Amygdala (tissue), 56 donors: ENCODE measurements at regions not wholly inside any gene's neighbourhood (a gene's known extent, or its start where the extent isn't known, plus 50 kb on each side); places are given as distances from the start of the nearest gene placed in this dataset.
"Not testable (repeated sequence)": the region's sequence is repeated elsewhere in the genome, so short reads cannot be mapped to it uniquely, and the experiment has no call there.

Experiments
- DNase-seq, 56 donors: peaks; one replicate each; lab custom pipeline; 2025; lab: John Stamatoyannopoulos, UW

DNA sequence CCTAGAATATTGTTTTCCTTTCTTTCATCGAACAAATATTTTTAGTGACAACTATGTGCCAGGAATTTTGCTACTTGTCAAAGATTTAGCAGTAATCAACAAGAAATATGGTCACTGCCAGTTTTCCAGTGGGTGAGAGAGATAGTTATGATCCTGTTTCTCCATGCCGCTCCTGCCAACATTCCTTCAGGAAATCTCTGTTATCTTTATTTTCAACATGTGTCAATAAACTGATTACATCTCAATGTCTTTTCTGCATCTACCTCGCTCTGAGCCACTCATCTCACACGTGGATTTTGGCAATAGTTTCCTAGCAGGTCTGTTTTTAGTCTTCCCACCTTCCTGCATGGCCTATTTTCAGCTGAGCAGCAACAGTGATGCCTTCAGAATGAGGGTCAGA, 650.0 kb upstream of the STXBP6 start:
- no peak for DNase-seq

DNA sequence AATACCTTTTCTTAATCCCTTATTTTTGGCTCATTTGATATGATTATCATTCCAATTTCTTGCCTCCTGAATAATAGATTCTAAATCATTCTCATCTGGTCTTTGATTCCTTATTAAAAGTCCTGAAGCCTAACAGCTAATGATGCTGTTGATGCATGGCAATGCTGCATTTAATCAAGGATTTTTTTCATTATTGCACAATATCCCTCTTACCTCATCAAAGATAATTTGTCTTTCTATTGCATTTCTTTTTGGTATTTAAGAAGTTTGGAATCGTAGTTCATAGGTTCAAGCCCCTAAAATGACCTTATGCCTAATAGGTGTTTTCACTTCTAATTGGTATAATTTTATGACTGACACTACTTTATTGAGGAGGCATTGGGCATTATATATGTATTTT, 648.2 kb upstream of the STXBP6 start:
- DNase-seq: no peak

DNA sequence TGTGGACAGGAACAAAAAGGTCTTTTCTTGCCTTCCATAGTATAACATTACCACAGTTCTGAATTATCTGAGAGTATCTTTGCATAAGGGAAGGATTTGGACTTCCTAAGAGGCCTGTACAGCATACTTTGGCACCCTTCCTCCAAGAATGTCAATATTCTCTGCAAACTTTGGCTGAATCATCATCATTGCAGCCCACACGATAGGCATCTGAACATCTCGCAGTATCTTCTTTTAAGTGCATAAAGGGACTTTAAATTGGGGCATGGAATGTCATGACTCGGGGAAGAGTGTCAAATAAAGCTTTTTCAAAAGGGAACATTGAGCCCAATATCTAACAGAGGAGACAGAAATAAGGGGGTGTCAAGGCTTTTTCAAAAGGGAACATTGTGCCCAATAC, 646.2 kb upstream of the STXBP6 start:
- no peak for DNase-seq

DNA sequence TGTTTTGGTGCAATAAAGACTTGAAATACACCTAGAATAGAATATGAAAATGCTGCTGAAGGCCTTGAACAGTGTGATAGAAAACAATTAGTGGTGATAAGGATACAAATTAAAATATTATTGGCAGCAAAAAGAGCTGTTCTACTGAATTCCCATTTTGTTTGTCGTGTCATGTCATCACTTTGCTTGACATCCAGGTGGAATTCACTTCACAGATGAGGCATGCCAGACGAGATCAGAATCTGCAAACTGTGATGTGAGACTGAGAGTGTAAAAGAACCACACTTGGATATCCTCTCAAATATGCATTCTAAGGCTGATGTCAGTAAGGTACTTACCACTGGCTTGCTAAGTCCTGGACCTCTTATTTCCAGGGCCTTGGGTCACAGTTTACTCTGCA, 635.1 kb upstream of the STXBP6 start:
- no peak for DNase-seq

DNA sequence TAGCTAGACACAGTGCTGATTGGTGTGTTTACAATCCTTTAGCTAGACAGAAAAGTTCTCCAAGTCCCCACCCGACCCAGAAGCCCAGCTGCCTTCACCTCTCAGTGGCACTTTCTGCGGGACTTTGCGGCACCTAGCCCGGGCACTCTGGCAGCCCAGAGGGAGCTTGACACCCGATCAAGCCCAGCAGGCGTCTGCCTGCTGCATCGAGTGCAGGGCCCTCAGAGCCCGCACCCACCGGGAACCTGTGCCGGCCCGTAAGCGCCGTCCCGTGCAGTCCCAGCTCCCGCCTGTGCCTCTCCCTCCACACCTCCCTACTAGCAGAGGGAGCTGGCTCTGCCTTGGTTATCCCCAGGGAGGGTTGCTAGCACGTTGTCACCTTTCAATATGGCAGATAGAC, 631.0 kb upstream of the STXBP6 start:
- no peak for DNase-seq

DNA sequence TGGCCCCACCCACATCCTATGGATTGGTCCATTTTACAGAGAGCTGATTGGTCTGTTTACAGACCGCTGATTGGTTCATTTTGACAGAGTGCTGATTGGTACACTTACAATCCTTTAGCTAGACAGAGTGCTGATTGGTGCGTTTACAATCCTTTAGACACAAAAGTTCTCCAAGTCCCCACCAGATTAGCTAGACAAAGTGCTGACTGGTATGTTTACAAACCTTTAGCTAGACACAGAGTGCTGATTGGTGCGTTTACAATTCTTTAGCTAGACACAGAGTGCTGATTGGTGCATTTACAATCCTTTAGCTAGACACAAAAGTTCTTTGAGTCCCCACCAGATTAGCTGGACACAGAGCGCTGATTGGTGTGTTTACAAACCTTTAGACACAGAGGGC, 630.6 kb upstream of the STXBP6 start:
- not testable (repeated sequence) for DNase-seq

DNA sequence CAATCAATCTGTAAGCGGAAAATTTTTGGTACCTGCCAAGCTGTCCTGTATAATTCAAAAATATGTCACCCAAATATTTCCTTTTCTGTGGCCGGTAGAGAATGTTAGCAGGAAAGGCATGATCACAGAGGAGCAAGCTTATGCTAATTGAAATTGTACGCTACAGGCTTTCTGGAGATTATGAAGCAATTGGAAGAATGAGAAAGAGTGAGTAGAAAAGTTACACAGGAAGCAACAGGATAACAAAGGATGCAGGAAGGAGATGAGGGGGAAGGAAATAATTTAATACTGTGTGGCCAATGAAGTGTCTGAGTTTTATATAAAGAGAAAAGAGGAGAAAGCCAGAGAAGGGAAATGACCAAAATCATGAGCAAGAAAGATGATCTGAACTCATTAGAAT, 627.2 kb upstream of the STXBP6 start:
- no peak for DNase-seq

DNA sequence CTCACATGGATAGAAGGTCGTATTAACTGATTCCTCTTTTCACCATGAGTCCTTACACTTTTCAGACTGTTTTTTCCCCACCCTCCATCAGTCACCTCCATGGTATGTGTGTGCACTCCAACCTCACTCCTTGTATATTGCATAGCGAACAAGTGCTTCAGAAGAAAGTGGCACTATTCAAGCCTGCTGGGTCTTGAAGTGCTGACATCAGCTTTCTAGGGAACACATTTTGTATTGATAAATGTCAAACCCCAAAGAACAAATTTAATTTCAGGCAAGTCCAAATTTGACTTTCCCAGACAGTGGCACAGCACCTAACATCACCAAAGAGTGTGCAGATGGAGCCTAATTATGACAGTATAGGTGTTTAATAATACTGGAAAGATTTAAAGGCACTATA, 617.4 kb upstream of the STXBP6 start:
- no peak for DNase-seq

DNA sequence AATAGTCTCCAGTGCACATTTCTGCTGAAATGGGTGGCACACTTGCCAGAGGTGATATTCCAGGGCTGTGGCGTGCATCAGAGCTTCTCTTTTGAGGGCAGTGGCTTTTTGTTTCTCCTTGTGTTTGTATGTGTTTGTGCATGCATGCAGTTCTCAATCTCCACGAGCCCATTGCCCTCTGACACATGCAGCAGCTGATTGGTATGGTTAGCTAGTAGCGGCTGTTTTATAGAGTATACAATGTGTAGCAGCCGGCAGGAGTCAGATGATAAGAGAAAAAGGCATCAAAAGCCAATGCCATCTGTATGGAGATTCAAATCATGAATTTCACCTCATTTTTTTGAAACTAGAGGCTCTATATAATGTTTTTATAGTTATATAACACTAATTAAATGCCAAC, 616.9 kb upstream of the STXBP6 start:
- DNase-seq: no peak

DNA sequence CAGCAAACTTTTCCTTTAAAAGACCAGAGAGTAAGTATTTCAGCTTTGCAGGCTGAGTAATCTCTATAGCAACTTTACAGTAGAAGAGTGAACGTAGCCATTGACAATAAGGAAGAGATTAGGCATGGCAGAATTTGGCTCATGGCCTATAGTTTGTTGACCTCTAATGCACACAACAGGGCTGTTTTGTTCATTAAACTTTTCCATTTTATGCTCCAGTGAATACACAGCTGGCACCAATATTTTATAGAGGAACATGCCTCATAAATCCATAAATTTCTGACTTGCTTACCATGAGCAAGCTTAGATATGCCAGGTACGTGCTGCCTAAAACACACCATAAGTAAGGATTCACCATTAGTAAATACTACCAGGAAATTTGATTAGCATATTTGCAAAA, 609.0 kb upstream of the STXBP6 start:
- DNase-seq: no peak

DNA sequence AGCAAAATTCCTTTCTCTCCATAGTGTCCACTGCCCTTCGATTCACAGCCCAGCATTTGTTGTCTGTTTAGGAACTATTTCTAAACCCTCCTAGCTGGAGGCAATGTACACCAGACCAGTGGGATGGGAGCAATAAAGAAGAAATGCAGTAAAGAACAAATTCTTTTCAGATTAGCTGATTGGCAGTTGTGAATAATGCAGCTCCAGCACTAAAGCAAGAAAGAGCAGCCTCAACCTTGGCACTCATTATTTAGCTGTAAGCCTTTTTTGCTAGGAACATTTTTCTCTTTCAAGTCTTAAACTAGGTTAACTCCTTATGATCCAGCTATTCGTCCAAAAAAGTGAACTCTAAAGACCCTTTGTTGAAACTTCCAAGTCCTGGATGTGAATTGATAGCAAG, 580.5 kb upstream of the STXBP6 start:
- no peak for DNase-seq

DNA sequence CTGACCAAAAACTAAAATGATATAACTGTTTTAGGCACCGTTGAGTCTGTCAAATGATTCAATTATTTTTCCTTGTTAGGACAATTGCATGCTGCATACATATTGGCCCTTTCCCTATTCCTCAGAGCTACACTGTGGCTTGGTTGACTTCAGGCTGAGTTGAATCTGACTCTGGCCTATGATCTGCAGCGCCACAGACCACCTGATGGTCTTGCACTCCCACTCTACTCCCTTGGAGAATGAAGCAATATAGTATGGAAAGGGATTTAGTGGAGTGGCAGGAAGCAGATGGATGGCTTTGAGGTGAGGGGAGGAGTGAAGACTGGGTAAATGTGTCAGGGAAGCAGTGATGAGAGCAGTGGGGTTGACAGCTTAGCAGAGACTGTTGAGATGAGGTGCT, 579.0 kb upstream of the STXBP6 start:
- no peak for DNase-seq

DNA sequence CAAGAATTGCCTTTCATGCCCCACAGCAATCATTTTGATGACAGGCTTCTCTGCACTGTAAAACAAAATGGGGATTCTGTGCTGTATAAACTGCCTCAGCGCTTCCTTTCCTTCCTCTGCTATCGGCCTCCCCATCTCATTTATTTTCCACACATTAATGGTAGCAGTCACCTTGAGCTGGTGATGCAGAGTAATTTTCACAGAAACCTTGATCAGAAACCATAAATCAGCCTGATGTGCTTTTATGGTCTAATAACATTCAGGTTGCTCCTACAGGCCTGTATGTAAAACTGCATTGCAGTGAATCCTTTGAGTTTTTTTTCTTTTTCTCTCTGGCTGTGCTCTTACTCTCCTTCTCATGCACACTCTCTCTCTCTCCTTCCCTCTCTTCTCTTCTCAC, 578.4 kb upstream of the STXBP6 start:
- no peak for DNase-seq

DNA sequence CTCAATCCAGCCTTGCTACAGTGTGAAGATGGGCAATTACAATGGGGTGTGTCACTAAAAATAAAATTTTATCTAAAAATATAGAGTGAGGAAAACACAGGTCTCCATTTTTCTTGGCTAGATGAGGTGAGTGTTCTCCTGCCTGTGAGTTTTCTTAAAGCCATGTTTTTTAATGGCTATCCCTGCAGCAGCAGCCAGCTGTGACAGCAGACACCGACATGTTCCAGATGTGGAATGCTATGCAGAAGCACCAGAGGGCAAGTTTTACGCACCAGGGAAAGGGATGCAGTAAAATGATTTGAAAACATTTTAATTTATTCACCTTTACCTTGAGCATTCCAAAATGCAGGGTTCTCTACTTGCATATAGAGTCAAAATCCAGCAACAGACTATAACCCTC, 577.0 kb upstream of the STXBP6 start:
- DNase-seq: no peak

DNA sequence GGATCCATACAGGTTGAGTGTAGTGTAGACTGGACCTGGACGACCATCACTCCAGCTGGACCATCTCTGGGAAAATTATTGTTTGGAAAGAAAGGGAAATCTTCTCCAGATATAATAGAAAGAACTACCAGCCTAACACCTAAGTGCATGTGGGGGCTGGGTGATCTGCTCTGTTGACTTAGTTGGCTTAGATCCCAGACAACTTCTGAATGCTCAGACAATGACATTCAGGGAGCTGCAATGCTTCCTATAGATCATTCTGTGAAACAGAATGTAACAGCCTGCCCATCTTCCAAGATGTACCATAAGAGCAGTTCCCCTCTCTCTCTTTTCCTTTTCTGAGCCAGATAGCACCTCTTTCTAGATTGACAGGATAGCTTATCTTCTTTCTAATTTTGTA, 572.8 kb upstream of the STXBP6 start:
- no peak for DNase-seq

DNA sequence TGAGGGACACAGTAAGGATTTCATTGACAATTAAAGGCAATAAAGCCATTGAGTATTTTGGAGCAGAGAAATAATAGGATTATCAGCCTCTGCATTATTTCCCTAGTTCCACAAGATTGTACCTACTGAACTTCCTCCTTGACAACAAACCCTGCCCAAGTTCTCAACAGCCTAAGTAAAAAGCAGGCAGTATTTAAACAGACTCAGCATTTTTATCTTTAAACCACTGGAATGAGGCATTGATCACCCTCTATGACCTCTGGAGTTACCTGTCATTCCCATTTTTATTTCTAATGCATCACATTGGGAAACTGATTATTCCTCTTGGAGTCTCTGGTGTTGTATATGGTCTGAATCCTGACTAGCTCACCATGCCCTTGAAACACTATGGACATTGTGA, 570.6 kb upstream of the STXBP6 start:
- DNase-seq: no peak

DNA sequence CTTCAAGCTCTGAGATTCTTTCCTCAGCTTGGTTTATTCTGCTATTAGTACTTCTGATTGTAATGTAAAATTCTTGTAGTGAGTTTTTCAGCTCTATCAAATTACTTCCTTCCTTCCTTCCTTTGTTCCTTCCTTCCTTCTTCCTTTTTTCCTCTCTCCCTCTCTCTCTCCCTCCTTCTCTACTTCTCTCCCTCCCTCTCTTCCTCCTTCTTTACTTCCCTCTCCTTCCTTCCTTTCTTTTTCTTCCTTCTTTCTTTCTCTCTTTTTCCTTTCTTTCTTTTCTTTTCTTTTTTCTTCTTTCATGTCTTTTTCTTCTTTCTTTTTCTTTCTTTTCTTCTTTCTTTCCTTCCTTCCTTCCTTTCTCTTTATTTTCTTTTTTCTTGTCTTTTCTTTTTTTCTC, 565.2 kb upstream of the STXBP6 start:
- no peak for DNase-seq

DNA sequence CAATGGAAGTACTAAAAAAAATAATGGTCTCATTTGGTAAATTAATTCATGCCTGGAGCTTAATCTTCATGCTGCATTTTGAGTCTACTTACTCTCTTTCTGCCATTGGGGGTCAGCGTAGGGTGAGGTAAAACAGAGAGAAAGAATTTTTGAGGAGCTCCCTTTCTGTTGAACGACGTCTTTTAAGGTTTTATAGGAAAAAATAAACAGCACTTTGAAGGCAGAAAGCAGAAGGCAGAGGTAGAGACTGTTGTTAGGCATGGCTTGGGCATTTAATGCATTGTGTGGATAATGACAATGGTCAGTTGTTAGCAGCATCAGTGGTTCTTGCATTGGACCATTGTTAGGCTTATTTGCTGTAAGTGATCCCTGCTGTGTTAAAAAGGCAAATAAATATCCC, 557.2 kb upstream of the STXBP6 start:
- no peak for DNase-seq

DNA sequence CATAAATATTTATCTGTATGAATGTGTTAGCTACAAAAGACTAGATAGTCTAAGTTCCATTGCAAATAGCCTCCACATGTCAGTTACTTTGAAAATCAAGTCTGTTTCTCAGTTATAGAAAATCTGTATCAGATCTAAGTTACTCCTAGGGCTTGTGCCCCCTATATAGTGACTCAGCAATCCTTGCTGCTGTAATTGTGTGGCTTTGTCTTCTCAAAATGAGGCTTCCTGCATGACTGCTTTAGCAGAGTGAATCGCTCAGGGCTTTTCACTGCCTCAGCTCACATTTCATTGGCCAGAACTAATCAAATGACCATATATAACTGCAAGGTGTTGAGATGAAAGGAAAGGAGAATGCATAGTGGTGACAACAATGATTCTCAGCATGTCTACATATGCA, 552.2 kb upstream of the STXBP6 start:
- DNase-seq: no peak

DNA sequence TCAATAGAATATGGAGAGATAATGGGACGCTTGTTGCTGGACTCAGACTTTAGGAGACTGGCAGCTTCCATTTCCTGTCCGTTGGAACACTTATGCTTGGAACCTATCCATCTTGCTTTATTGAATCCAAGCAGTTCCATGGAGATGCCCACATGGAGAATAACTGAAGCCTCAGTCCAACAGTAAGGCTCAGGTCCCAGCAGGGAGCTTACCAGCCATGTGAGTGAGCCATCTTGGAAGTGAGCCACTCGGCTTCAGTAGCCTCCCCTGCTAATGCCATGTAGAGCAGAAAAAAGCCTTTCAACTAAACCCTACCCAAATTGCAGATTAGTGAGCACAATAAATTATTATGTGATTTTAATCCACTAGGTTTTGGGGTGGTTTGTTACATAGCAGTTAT, 538.8 kb upstream of the STXBP6 start:
- no peak for DNase-seq

DNA sequence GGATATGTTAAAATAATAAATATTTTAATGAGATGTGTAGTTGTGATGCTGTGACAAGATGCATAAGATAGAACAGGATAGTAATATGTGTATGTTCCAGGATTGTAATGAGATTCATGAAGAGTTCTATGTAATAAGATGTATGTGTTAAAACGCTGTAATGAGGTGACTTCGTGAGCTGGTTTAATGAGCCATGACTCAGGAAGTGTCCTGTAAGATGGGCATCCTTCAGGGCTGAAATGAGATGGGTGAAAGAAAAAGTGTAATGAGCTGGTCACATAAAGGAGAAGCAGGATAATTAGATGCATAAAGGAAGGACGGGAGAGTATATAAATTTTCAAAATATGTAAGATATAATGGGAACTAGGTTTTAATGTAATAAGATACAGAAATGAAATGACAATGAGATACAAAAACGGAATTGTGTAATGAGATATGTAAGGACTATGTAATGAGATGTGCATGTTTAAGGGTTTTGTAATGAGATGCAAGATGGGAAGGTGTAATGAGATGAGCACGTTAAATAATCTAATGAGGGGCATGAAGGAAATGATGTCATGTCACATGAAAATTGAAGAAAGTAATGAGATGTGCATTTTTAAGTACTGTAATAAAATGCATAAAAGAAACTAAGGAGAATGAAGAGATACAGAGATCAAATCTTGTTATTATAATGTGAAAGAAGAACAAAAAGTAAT, 524.8 kb upstream of the STXBP6 start:
- DNase-seq: no peak

DNA sequence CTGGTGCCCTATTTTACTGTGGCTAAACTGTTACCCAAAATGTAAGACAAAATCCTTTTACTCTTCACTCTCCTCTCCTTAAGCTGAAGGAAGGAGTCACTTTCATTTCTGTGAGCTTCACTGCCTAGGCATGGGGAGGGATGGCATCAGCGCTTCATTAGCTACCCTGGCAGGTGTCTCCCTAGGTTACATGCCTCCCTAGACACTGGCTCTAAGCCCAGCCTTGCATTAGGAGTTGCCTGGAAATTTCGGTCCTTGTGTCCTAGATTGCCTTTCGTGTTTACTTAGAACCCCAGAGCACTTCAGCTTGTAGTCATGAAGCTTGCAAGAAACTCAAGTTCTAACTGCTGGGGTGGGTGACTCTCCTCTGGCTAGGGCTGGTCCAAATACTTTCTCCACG, 520.5 kb upstream of the STXBP6 start:
- no peak for DNase-seq

DNA sequence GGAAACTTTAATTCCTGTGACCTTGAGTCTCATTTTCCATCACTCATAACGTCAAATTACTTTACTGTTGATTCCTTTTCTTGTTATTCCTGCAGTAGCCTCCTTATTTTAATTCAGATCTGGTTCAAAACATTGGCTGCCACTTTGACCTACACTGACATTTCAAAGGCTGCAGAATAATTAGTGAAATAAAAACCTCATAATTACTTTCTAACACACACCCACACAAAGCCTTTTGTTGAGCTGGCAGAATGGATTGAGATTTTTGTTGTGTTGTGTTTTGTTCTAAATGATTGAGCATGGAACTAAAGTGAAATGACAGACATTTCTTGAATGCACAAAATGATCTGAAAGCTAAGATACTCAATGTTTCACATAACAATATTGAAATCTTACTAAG, 507.5 kb upstream of the STXBP6 start:
- no peak for DNase-seq
